Skeletal muscle cell (primary cell): ENCODE measurements at regions not wholly inside any gene's neighbourhood (a gene's known extent, or its start where the extent isn't known, plus 50 kb on each side); places are given as distances from the start of the nearest gene placed in this dataset.
"Not testable (repeated sequence)": the region's sequence is repeated elsewhere in the genome, so short reads cannot be mapped to it uniquely, and the experiment has no call there.

Source experiments
- DNase-seq: peaks from one replicate; pipeline ENCODE4 v3.0.0-alpha.2; 2010; ENCODE audit warnings: low read depth
- H3K4me3 ChIP-seq: 2 replicates; pipeline ENCODE4 v1.5.1; 2011; ENCODE audit warnings: low read depth, mild to moderate bottlenecking, control low read depth, low read length, moderate library complexity

GRCh38 chr4:159868936-159869335 lies 766.1 kb downstream of the RAPGEF2 start:
- not testable (repeated sequence) for H3K4me3 ChIP-seq, DNase-seq

GRCh38 chr4:159871141-159871540 lies 768.3 kb downstream of the RAPGEF2 start:
- DNase-seq, result no peak
- H3K4me3 ChIP-seq, result no peak overlapping the region

GRCh38 chr4:159881158-159881557 lies 778.3 kb downstream of the RAPGEF2 start:
- no peak overlapping the region for H3K4me3 ChIP-seq
- DNase-seq, result no peak

GRCh38 chr4:159884989-159885388 lies 782.1 kb downstream of the RAPGEF2 start:
- no peak overlapping the region for H3K4me3 ChIP-seq
- no peak for DNase-seq

- DNase-seq, result no peak
Observed at GRCh38 chr4:159899596-159899995, 796.7 kb downstream of the RAPGEF2 start.

GRCh38 chr4:159900562-159900961 lies 797.7 kb downstream of the RAPGEF2 start:
- H3K4me3 ChIP-seq, result no peak overlapping the region

More at GRCh38 chr4:159899596-159899995, 796.7 kb downstream of the RAPGEF2 start:
- no peak overlapping the region for H3K4me3 ChIP-seq

GRCh38 chr4:159902648-159903047 lies 799.8 kb downstream of the RAPGEF2 start:
- H3K4me3 ChIP-seq, result no peak overlapping the region
- DNase-seq, result no peak

More at GRCh38 chr4:159900562-159900961, 797.7 kb downstream of the RAPGEF2 start:
- no peak for DNase-seq

- DNase-seq, result no peak
- H3K4me3 ChIP-seq, result no peak overlapping the region
Observed at GRCh38 chr4:159904906-159905305, 802.0 kb downstream of the RAPGEF2 start.

GRCh38 chr4:159906051-159906450 lies 803.2 kb downstream of the RAPGEF2 start:
- DNase-seq, result no peak

GRCh38 chr4:159906517-159906916 lies 803.6 kb downstream of the RAPGEF2 start:
- no peak for DNase-seq

More at GRCh38 chr4:159906051-159906450, 803.2 kb downstream of the RAPGEF2 start:
- no peak overlapping the region for H3K4me3 ChIP-seq

GRCh38 chr4:159910721-159911120 lies 807.8 kb downstream of the RAPGEF2 start:
- no peak for DNase-seq

More at GRCh38 chr4:159906517-159906916, 803.6 kb downstream of the RAPGEF2 start:
- no peak overlapping the region for H3K4me3 ChIP-seq

GRCh38 chr4:159922119-159922518 lies 819.2 kb downstream of the RAPGEF2 start:
- no peak for DNase-seq
- no peak overlapping the region for H3K4me3 ChIP-seq

More at GRCh38 chr4:159910721-159911120, 807.8 kb downstream of the RAPGEF2 start:
- H3K4me3 ChIP-seq, result no peak overlapping the region

GRCh38 chr4:159925770-159926169 lies 822.9 kb downstream of the RAPGEF2 start:
- DNase-seq, result no peak
- no peak overlapping the region for H3K4me3 ChIP-seq

- DNase-seq, result no peak
- no peak overlapping the region for H3K4me3 ChIP-seq
Observed at GRCh38 chr4:159926871-159927270, 824.0 kb downstream of the RAPGEF2 start.

GRCh38 chr4:159927781-159928180 lies 824.9 kb downstream of the RAPGEF2 start:
- DNase-seq, result no peak
- H3K4me3 ChIP-seq, result no peak overlapping the region

- not testable (repeated sequence) for DNase-seq, H3K4me3 ChIP-seq
Observed at GRCh38 chr4:159934602-159935001, 831.7 kb downstream of the RAPGEF2 start.

GRCh38 chr4:159937595-159937994 lies 834.7 kb downstream of the RAPGEF2 start:
- H3K4me3 ChIP-seq, result no peak overlapping the region
- DNase-seq, result no peak

- not testable (repeated sequence) for H3K4me3 ChIP-seq
Observed at GRCh38 chr4:159939681-159940080, 836.8 kb downstream of the RAPGEF2 start.

GRCh38 chr4:159941076-159941475 lies 838.2 kb downstream of the RAPGEF2 start:
- DNase-seq, result no peak
- H3K4me3 ChIP-seq, result no peak overlapping the region

More at GRCh38 chr4:159939681-159940080, 836.8 kb downstream of the RAPGEF2 start:
- not testable (repeated sequence) for DNase-seq

- no peak overlapping the region for H3K4me3 ChIP-seq
- DNase-seq, result no peak
Observed at GRCh38 chr4:159944477-159944876, 841.6 kb downstream of the RAPGEF2 start.

- H3K4me3 ChIP-seq, result no peak overlapping the region
- peak; percentile 24 for DNase-seq
Observed at GRCh38 chr4:159946983-159947615, 844.2 kb downstream of the RAPGEF2 start.
